ENCODE measurements at regions not wholly inside any gene's neighbourhood (a gene's known extent, or its start where the extent isn't known, plus 50 kb on each side); places are given as distances from the start of the nearest gene placed in this dataset.

DNA sequence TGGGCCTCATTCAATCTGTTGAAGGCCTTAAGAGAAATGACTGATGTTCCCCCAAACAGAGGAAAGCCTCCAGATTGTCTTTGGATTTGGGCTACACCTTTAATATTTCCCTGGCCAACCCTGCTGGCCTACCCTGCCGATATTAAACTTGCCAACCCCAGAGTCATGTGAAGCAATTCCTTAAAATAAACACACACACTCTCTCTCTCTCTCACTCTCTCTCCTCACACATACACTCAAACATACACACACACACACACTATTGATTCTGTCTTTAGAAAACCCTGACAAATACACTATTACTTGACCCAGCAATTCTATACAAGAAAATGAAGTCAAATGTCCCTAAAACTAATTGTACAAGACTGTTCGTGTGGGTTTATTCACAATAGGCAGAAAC lies 109.9 kb upstream of the ST8SIA2 start:
- Mint-ChIP-seq H3K27ac (no peak overlapping the region), H3K36me3 (no peaks in the 10 kb centered on the region), H3K4me1 (no peaks in the 10 kb centered on the region), H3K9me3 (no peaks in the 10 kb centered on the region), H3K4me3 (no peak overlapping the region)
- DNase-seq (ENCODE audit: low spot score in 2 of 2): no peak
- ATAC-seq: no peak

DNA sequence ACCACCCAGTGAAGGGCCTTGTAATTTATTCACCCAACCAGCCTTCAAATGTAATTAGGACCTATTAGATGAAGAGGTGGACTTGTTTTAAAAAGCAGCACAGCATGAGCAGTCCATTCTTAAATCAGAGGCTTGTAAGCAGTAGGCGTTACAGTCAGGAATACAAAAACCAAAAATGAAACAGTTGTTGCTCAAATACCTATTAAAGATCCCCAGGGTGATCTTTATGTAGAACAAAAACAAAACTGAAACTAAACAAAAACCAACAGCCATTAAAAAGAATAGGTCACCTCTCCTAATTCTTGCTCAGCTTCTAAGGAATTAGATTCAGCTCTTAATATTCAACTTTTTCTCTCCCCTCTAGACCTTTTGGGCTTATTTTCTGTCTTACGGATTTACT lies 104.9 kb upstream of the ST8SIA2 start:
- H3K4me1 Mint-ChIP-seq: no peaks in the 10 kb centered on the region
- no peak for DNase-seq (ENCODE audit: low spot score in 2 of 2)

DNA sequence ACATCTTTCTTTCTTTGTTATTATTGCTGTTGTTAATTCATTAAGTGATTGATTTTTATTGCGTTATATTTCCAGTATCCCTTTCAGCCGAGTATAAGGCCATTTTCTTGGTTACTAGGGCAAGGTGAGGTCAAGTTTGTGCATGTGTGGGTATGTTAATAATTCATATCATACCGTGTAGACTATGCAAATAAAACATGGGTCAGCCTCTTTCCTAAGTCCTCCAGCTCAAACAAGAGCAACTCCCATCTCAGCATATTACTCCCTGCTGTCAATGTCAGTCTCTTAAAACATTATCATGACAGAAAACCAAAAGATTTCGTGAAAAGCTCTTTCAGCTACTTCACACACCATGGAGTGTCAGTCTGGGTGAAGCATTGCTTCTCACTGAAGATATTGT lies 103.9 kb upstream of the ST8SIA2 start:
- ATAC-seq (no peak), DNase-seq (ENCODE audit: low spot score in 2 of 2) (no peak)
- Mint-ChIP-seq H3K9me3 (no peaks in the 10 kb centered on the region), H3K4me1 (no peaks in the 10 kb centered on the region), H3K27ac (no peak overlapping the region), H3K36me3 (no peaks in the 10 kb centered on the region), H3K4me3 (no peak overlapping the region)

More for the DNA sequence above, 104.9 kb upstream of the ST8SIA2 start:
- no peaks in the 10 kb centered on the region for H3K9me3 Mint-ChIP-seq
- H3K4me3 Mint-ChIP-seq: no peak overlapping the region
- no peaks in the 10 kb centered on the region for H3K36me3 Mint-ChIP-seq
- ATAC-seq: no peak
- H3K27ac Mint-ChIP-seq: no peak overlapping the region

DNA sequence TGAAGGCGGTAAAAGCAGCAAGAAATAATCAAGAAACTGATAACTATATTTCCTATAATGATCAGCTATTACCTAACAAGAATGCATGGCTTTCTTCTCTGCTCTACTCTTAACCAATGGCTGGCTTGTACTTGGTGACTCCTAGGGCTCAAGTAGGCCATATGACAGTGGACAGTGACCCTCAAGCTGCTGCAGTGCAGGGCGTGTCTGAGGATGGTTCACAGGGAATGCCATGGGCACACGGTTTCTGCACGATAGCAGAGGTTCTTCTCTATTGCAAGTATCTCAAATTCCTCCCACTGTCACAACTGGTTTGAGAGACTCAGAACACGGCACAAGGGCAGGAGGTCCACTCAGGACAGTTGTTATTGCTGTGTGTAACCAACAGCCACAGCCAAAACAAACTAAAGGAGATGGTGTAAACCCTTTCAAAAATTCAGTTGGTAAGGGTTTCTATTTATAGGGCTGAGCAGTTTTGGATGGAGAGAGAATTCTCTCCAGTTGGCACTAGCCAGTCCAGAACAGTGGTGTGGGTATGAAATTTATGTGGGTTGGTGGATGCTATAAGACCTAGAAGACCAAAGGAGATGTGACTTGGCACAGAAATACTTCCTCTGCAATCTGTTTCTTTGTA lies 103.2 kb upstream of the ST8SIA2 start:
- Mint-ChIP-seq H3K36me3 (no peaks in the 10 kb centered on the region), H3K4me3 (no peak overlapping the region), H3K9me3 (no peaks in the 10 kb centered on the region)

DNA sequence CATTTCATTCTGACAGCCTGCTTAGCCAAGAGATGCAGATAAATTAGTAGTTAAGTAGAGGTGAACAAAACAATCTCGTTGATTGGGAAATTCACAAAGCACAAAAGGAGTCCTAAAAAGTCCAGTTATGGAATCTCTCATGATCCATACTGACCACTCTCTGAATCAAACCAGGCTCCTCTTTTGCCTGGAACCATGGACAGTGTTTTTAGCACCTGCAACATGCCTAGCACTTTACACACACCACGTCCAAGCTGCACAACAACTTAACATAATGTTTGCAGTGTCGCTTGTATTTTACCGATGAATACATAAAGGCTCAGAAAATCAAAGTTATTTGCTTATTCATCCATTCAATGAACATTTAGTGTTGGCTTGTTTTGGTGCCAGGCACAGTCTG lies 101.8 kb upstream of the ST8SIA2 start:
- no peak for DNase-seq (ENCODE audit: low spot score in 2 of 2)
- Mint-ChIP-seq H3K4me3 (no peak overlapping the region), H3K27ac (no peak overlapping the region), H3K9me3 (no peaks in the 10 kb centered on the region), H3K36me3 (no peaks in the 10 kb centered on the region), H3K4me1 (no peaks in the 10 kb centered on the region)
- no peak for ATAC-seq

More for the DNA sequence above, 103.2 kb upstream of the ST8SIA2 start:
- Mint-ChIP-seq H3K4me1 (no peaks in the 10 kb centered on the region), H3K27ac (no peak overlapping the region)
- no peak for ATAC-seq
- DNase-seq (ENCODE audit: low spot score in 2 of 2): no peak

DNA sequence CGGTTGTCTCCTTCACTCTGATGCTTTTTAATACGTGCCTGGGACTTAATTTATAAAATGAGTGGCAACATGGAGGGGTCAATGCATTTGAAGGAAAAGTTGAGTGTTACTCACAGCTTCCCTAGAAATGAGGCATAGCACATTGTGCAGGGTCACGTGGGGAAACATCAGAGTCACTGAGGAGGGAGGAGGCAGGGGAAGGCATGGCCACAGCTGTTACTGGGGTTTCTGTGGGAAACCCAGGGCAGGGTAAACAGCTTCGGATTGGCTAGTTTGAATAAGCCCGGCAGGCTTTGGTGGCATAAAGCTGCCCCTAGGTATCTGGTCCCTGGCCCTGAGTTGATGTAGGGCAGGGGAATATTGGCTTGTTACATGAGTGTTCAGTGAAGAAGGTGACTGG lies 98.9 kb upstream of the ST8SIA2 start:
- Mint-ChIP-seq H3K4me3 (no peak overlapping the region), H3K27ac (no peak overlapping the region), H3K9me3 (no peaks in the 10 kb centered on the region), H3K4me1 (no peaks in the 10 kb centered on the region), H3K36me3 (no peaks in the 10 kb centered on the region)
- no peak for ATAC-seq
- no peak for DNase-seq (ENCODE audit: low spot score in 2 of 2)

DNA sequence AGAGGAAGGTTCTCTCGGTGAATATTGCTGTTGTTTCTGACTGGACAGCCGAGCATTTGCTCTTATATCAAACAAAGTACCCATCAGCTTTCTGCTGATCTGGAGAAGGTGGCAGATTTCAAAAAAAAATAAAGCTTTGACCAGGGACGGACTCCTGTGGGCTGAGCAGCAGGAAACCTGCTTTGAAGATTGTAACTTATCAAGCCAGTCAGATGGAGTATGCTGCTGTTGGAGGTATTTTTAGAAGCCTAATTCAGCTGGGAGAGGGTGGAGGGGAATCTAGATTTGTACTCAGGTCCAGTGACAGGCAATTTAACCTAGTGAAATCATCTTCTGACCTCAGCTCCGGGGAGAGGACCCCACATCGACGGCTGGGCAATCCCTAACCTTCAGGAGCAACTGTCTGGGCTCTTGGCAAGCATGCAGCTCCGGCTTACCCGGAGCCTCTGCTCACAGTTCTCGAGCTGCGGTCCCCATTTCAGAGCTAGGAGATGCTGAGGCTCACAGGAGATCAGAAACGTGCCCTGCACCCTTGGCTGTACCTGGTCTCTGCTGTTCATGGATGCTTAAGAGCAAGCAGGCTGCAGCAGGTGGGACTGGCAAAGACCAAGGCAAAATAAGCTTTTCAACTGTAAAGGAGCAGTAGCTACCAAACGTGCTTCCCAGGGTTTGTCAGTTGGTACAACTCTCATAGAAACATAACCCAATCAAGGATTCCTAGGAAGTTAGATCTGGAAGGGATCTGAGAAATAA lies 89.3 kb upstream of the ST8SIA2 start:
- no peak for ATAC-seq

DNA sequence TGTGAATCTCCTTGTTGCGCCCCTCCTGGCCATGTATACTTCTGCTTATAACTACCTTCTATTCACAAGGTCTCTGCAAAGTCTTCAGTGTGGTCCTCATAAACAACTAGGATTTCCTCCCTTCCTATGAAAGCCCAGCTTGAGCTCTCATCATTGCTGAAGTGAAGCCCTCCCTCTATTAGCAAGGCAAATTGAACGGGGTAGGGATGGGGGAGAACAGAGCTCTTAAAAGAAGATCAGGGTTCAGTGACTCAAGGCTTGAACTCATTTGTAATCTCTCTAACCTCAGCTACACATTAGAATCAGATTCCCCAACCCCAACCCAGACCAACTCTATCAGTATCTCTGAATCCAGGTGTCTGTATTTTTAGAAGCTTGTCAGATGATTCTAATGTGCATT lies 88.3 kb upstream of the ST8SIA2 start:
- DNase-seq (ENCODE audit: low spot score in 2 of 2) (no peak), ATAC-seq (no peak)
- Mint-ChIP-seq H3K4me1 (no peaks in the 10 kb centered on the region), H3K9me3 (no peaks in the 10 kb centered on the region), H3K27ac (no peak overlapping the region), H3K36me3 (no peaks in the 10 kb centered on the region), H3K4me3 (no peak overlapping the region)

More for the DNA sequence above, 89.3 kb upstream of the ST8SIA2 start:
- H3K4me3 Mint-ChIP-seq: no peak overlapping the region
- no peaks in the 10 kb centered on the region for H3K4me1 Mint-ChIP-seq
- no peaks in the 10 kb centered on the region for H3K9me3 Mint-ChIP-seq
- no peak for DNase-seq (ENCODE audit: low spot score in 2 of 2)
- H3K27ac Mint-ChIP-seq: no peak overlapping the region
- H3K36me3 Mint-ChIP-seq: no peaks in the 10 kb centered on the region

DNA sequence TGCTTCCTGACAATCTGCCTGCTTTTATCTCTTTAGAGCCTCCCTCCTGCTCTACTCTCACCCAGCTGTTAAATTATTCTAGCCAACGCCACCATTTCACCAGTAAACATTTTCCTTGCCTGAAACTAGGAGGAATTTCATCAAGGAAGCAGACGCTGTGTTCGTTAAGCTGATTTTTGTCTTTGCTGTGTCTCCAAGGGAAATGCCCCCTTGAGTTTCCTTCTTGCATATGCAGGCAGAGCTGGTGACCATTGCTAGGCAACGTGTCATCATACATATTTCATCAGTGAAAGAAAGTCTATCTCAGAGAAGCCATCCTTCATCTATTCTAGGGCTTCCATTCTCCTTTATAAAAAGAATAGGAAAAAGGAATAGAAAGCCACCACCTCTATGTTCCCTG lies 87.0 kb upstream of the ST8SIA2 start:
- Mint-ChIP-seq H3K4me3 (no peak overlapping the region), H3K27ac (no peak overlapping the region), H3K36me3 (no peaks in the 10 kb centered on the region), H3K4me1 (no peaks in the 10 kb centered on the region), H3K9me3 (no peaks in the 10 kb centered on the region)
- DNase-seq (ENCODE audit: low spot score in 2 of 2) (no peak), ATAC-seq (no peak)

DNA sequence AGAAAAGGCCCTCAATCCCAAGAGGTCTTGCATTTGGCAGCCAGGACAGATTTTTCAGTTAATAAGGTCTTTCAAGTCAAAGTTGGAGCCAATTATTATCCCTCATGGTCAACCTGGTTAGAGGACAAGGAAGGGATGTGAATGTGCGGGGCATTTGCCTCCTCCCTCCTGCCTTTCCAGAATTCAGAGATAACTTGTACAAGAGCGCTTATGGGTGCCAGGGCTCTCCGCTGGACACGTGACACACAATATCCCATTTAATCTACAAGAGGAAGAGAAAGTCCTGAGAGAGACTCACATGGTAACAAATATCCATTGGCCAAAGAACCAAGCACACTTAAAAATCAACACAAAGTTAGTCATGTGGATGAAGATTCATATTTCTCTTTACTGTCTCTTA lies 78.5 kb upstream of the ST8SIA2 start:
- Mint-ChIP-seq H3K4me3 (no peak overlapping the region), H3K4me1 (no peaks in the 10 kb centered on the region), H3K36me3 (no peaks in the 10 kb centered on the region), H3K27ac (no peak overlapping the region), H3K9me3 (no peaks in the 10 kb centered on the region)
- DNase-seq (ENCODE audit: low spot score in 2 of 2) (no peak), ATAC-seq (no peak)

DNA sequence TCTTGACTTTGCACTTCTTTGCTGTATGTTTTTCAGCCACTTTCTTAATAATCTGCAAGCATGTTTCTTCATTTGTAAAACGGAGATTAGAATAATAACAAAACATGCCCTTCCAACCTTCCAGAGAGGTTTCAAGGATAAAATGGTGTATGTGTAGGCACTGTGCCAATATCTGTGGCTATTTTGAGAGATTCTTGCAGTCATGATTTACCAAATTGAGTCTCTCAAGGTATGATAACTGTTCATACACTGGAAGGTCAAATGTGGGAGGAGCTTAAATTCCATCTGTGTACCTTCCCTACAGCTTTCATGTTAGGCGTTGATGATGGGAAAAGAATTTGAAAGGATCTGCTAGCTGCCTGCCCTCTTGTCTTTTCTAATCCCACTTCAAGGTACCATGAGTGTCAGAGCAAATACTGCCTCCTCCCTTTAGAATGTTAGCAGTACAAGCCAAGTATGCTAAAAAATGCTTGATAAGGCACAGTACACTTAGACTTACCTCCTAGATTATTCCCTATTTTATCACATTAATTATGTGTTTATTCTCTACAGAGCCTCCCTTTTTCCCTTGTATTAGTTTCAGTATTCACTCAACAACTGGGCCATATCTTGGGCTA lies 78.0 kb upstream of the ST8SIA2 start:
- no peak for DNase-seq (ENCODE audit: low spot score in 2 of 2)
- Mint-ChIP-seq H3K4me1 (no peaks in the 10 kb centered on the region), H3K4me3 (no peak overlapping the region), H3K36me3 (no peaks in the 10 kb centered on the region), H3K27ac (no peak overlapping the region), H3K9me3 (no peaks in the 10 kb centered on the region)
- ATAC-seq: no peak

DNA sequence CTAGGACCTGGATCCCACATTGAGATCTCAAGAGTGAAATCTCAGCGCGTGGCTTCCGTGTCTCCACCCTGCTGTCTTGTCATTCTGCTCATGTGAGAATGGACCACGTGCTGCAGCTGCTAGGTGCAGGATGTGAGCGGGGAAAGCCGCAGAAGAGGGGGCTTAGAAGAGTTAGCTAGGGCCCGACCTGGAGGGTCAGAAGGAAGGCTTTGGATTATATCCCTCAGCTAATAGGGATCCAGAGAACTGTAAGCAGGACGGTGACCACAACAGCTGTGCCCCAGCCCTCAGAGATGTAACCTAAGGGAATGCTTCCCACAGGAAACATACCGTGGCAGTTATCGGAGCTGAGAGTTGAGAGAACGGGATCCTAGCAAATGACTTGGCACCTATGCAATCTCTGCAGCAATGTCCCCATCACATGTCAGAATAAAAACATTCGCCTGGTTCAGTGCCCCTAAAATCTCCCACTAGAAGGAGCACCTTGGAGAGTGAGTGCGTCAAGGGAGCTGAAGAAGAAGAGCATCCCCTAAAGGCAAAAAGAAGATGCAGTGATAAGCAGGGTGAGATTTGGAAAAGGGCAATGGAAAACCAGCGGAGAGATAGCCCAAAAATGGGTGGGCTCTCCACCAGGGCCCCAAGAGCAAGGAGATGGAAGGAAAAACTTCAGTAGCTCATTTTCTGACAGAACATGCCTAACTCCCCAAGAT lies 76.9 kb upstream of the ST8SIA2 start:
- Mint-ChIP-seq H3K36me3 (no peaks in the 10 kb centered on the region), H3K4me3 (no peak overlapping the region), H3K9me3 (no peaks in the 10 kb centered on the region), H3K4me1 (no peaks in the 10 kb centered on the region), H3K27ac (no peak overlapping the region)
- DNase-seq (ENCODE audit: low spot score in 2 of 2) (no peak), ATAC-seq (no peak)

DNA sequence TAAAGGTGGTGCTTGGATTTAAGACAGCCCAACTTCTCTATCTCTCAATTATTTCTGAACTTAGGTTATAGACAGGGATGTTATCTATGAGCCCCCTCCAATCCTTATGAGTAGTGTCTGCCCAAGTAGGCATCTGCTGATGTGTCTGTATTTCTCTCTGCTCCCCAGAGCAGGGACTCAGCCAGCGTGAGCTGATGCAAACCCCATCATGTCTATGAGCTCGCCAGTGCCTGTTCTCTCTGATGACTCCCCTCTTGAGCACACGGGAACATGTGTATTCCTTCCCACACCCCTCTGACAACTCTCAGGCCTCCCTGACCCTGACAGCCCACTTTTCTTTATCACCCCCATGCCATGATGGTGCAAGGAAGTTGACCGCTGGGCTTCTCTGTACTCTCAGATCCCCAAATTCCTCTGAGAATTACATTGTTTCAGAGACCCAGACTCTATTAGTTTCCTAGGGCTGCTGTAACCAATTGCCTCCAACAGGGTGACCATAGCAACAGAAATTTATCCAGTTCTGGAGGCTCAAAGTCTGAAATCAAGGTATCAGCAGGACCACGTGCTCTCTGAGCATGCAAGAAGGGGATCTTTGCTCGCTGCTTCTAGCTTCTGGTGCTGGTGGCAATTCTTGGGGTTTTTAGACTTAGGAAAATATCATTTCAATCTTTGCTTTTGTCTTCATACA lies 73.5 kb upstream of the ST8SIA2 start:
- ATAC-seq: no peak

DNA sequence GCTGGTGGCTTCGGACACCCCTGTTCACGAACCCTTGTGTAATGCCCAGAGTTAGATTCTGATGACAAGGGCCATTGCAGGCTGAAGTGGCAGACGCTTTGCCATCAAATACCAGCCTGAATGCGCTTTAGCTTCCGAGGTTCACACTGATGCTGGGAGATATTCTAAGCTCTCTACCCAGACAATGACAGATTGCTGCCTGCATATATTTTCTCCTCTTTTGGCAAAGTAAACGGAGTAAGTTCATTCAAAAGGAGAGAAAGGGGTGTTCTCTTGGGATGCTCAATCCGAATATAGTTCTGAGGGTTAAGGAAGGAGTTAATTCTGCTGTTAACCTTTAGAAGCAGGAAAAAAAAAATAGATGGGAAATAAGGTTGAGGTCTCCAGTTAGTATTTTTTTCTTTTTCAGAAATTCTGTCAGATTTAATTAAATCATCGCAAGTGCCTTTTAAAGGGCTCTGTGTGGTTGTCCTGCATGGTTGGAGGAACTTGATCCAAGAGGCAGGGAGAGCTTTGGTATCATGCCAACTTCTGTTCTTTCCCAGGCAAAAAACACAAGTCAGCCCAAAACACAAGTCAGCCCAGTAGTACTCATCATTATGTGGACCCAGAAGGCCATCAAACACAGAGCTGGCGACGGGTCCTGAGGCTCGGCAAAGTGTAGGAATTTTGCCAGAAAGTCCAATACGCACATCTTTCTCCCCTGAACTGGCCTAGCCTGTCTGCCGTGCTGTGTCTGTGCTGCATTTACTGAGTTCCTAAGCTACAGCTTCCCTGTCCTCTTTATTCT lies 70.9 kb upstream of the ST8SIA2 start:
- DNase-seq (ENCODE audit: low spot score in 2 of 2) (no peak), ATAC-seq (no peak)
- Mint-ChIP-seq H3K9me3 (no peaks in the 10 kb centered on the region), H3K4me3 (no peak overlapping the region), H3K4me1 (no peaks in the 10 kb centered on the region), H3K27ac (no peak overlapping the region), H3K36me3 (no peaks in the 10 kb centered on the region)

More for the DNA sequence above, 73.5 kb upstream of the ST8SIA2 start:
- no peak for DNase-seq (ENCODE audit: low spot score in 2 of 2)
- no peaks in the 10 kb centered on the region for H3K4me1 Mint-ChIP-seq
- no peak overlapping the region for H3K4me3 Mint-ChIP-seq
- H3K36me3 Mint-ChIP-seq: no peaks in the 10 kb centered on the region
- no peak overlapping the region for H3K27ac Mint-ChIP-seq
- H3K9me3 Mint-ChIP-seq: no peaks in the 10 kb centered on the region

Data from stimulated activated effector memory CD8-positive, alpha-beta T cell treated with anti-CD3 and anti-CD28 coated beads, Interleukin-12 subunit alpha, Interleukin-12 subunit beta, amount 100 ng/mL, for 72 hours (primary cell).